ENCODE measurements at regions not wholly inside any gene's neighbourhood (a gene's known extent, or its start where the extent isn't known, plus 50 kb on each side); places are given as distances from the start of the nearest gene placed in this dataset.
"Not testable (repeated sequence)": the region's sequence is repeated elsewhere in the genome, so short reads cannot be mapped to it uniquely, and the experiment has no call there.

DNA sequence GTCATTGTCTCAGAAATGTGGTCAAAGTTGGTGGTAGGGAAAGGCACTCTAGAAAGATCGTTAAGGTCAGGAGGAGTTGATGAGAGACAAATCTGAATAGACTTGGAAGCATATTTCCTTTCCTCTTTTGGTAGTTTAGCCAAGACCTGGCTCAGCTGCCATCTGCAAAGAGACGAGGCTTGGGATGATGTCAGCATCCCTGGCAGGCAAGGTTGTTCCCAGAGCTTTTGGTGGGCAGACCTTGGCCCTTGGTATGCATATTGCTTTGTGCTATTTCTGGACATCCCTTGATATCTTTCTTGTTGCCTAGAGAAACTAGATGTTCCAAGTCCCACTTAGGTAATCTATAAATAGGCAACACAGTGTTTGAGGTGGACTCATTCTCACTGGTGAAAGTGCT lies 82.4 kb upstream of the NAF1 start:
- intact Hi-C loops (cut with DNase I), result no loop called here
- WGBS (ENCODE audit: insufficient coverage, low coverage, low lambda C conversion rate, missing lambda C conversion rate), result 44% methylated on average over 1 of the region's 2 CpGs
- no peak for TF ChIP-seq POLR2A (IDR thresholded peaks at IDR 0.05)
- no peak for TF ChIP-seq CTCF (IDR thresholded peaks at IDR 0.05)
- ATAC-seq, result no peak
- Histone ChIP-seq H3K4me3 (no peak overlapping the region), H3K4me1 (no peaks in the 10 kb centered on the region), H3K9me3 (no peaks in the 10 kb centered on the region), H3K27me3 (no peaks in the 10 kb centered on the region), H3K36me3 (no peaks in the 10 kb centered on the region), H3K27ac (no peak overlapping the region)
- no peak for DNase-seq

DNA sequence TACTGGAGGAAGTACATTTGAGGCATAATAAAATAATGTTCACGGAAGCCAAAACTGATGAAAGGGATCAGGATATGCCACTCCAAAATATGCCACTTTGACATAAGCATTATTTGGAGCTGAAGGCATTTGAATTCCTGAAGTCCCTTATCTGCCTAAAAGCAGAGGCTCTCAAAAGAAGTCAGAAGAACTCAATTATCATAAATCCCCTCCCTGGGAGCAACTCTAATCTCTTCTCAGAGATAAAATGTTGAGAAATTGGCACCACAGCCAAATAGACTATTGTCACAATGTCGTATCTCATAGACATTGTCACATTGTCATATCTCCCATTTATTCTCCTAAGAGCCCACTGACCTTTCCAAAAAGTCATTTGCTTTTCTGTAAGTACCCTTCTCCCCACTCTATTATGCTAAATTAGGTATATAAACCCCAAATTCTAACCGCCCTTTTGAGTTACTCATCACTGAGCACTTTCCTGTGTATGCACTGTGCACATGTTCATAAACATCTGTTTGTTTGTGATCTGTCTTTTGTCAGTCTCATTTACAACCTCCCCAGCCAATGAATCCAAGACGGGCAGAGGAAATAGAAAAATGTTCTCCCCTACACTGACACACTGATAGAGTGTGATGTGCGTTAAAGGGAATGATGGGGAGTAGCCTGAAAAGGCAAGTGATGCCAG lies 78.5 kb upstream of the NAF1 start:
- no peak overlapping the region for H3K4me3 ChIP-seq
- DNase-seq (no peak), ATAC-seq (peak in 1 of 4 donors; percentile 29)
- H3K9me3 ChIP-seq, result no peaks in the 10 kb centered on the region
- no peaks in the 10 kb centered on the region for H3K4me1 ChIP-seq
- TF ChIP-seq POLR2A (IDR thresholded peaks at IDR 0.05), result no peak
- no peak for TF ChIP-seq CTCF (IDR thresholded peaks at IDR 0.05)
- intact Hi-C loops (cut with DNase I), result no loop called here
- WGBS (ENCODE audit: insufficient coverage, low coverage, low lambda C conversion rate, missing lambda C conversion rate), result 18% methylated on average over 5 of the region's 5 CpGs
- no peak overlapping the region for H3K27ac ChIP-seq
- H3K27me3 ChIP-seq, result no peaks in the 10 kb centered on the region
- H3K36me3 ChIP-seq, result no peaks in the 10 kb centered on the region

DNA sequence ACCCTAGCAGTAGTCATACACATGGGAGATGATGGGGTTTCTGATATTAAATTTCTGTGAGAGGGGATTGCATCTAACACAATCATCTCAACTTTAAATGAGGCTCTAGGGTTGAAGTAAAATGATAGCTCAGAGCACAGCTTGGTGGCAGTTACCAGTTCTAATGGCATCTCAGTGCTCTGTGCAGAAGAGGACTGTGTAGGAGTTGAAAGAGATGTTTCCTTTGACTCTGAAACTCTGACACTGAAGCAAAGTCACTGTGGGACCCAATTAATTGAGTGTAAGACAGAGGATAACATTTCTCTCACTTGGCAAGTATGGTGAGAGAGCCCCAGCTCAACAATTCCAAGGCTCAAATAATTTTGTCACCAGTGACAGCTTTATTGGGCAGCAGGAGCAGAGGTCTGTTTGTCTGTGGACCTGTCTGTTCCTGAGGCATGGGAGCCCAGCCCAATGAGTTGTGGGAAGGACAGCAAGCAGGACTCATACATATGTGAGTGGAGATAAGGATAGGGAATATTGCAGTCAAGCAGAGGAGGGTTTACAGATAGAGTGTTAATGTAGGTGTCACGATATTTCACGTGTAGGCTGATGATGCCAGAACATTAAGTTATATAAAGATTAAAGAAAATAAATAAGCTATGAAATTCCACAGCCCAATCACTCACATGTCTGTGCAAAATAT lies 76.7 kb upstream of the NAF1 start:
- no peak for DNase-seq
- 61% methylated on average over 2 of the region's 2 CpGs for WGBS (ENCODE audit: insufficient coverage, low coverage, low lambda C conversion rate, missing lambda C conversion rate)
- TF ChIP-seq POLR2A (IDR thresholded peaks at IDR 0.05) (no peak), CTCF (IDR thresholded peaks at IDR 0.05) (no peak)

GRCh38 chr4:163237856-163238255 lies 71.2 kb upstream of the NAF1 start:
- Histone ChIP-seq H3K27me3 (no peaks in the 10 kb centered on the region), H3K9me3 (no peaks in the 10 kb centered on the region), H3K4me1 (no peaks in the 10 kb centered on the region), H3K4me3 (no peak overlapping the region), H3K27ac (no peak overlapping the region), H3K36me3 (no peaks in the 10 kb centered on the region)
- TF ChIP-seq CTCF (IDR thresholded peaks at IDR 0.05) (no peak), POLR2A (IDR thresholded peaks at IDR 0.05) (no peak)
- intact Hi-C loops (cut with DNase I), result no loop called here
- whole genome bisulfite sequencing (ENCODE audit: insufficient coverage, low coverage, low lambda C conversion rate, missing lambda C conversion rate), result 43% methylated on average over 3 of the region's 3 CpGs
- ATAC-seq (no peak), DNase-seq (no peak)

More for the DNA sequence above, 76.7 kb upstream of the NAF1 start:
- intact Hi-C loops (cut with DNase I), result no loop called here
- H3K4me1 ChIP-seq, result no peaks in the 10 kb centered on the region
- no peak overlapping the region for H3K27ac ChIP-seq
- H3K4me3 ChIP-seq, result no peak overlapping the region
- no peak for ATAC-seq
- no peaks in the 10 kb centered on the region for H3K9me3 ChIP-seq
- no peaks in the 10 kb centered on the region for H3K36me3 ChIP-seq
- H3K27me3 ChIP-seq, result no peaks in the 10 kb centered on the region

GRCh38 chr4:163236389-163236788 lies 69.7 kb upstream of the NAF1 start:
- DNase-seq; H3K27me3 ChIP-seq; H3K36me3 ChIP-seq; H3K4me1 ChIP-seq; H3K27ac ChIP-seq; H3K4me3 ChIP-seq; ATAC-seq; intact Hi-C loops (cut with DNase I); H3K9me3 ChIP-seq: not testable (repeated sequence)
- WGBS (ENCODE audit: insufficient coverage, low coverage, low lambda C conversion rate, missing lambda C conversion rate), result 30% methylated on average over 2 of the region's 2 CpGs
